Keratinocyte (primary cell): ENCODE measurements at regions not wholly inside any gene's neighbourhood (a gene's known extent, or its start where the extent isn't known, plus 50 kb on each side); places are given as distances from the start of the nearest gene placed in this dataset.

Source experiments
- DNase-seq: peaks from one replicate; pipeline ENCODE4 v3.0.0-alpha.2; 2011; ENCODE audit warnings: low read depth, missing footprints, low spot score
- FAIRE-seq: peaks from 2 replicates; lab custom pipeline; 2011; peaks lifted over from hg19 to GRCh38; lab: Jason Lieb, UNC
- H2AFZ ChIP-seq: 2 replicates; pipeline ENCODE4 v1.6.0; 2012; ENCODE audit warnings: low read length, control low read depth, inconsistent platforms; ENCODE audit not compliant: control insufficient read depth
- H3K27ac ChIP-seq: 2 replicates; pipeline ENCODE4 v1.5.1; 2011; ENCODE audit warnings: low read length; ENCODE audit not compliant: control insufficient read depth, insufficient read depth
- H3K27me3 ChIP-seq: 3 replicates; pipeline ENCODE4 v1.6.0; 2011; ENCODE audit warnings: low read length; ENCODE audit not compliant: control insufficient read depth, insufficient read depth; ENCODE audit errors: extremely low read depth
- H3K36me3 ChIP-seq, 2 experiments: 2 replicates in 1 of 2; 3 replicates in 1 of 2; pipeline ENCODE4 v1.5.1; 2011; ENCODE audit warnings: low read length in 2 of 2, mild to moderate bottlenecking in 1 of 2; ENCODE audit not compliant: control insufficient read depth in 2 of 2, insufficient read depth in 2 of 2; ENCODE audit errors: extremely low read depth in 1 of 2
- H3K4me1 ChIP-seq: 3 replicates; pipeline ENCODE4 v1.5.1; 2011; ENCODE audit warnings: low read length; ENCODE audit not compliant: control insufficient read depth, insufficient read depth; ENCODE audit errors: extremely low read depth
- H3K4me2 ChIP-seq: 3 replicates; pipeline ENCODE4 v1.6.0; 2011; ENCODE audit warnings: low read depth, low read length; ENCODE audit not compliant: control insufficient read depth, insufficient read depth; ENCODE audit errors: extremely low read depth
- H3K4me3 ChIP-seq, 3 experiments: fragments of 200-600 bp in 1 of 3; sonication (generic) in 1 of 3; 2 replicates in 2 of 3; 3 replicates in 1 of 3; pipeline ENCODE4 v1.5.1; 2011 to 2016; ENCODE audit warnings: low read length in 3 of 3, mild to moderate bottlenecking in 3 of 3, control low read depth in 2 of 3, inconsistent platforms in 1 of 3, low read depth in 1 of 3, mixed read lengths in 1 of 3, mixed run types in 1 of 3, moderate library complexity in 1 of 3; ENCODE audit not compliant: control insufficient read depth in 2 of 3, insufficient read depth in 2 of 3; ENCODE audit errors: extremely low read depth in 1 of 3
- H3K79me2 ChIP-seq: 2 replicates; pipeline ENCODE4 v1.6.0; 2012; ENCODE audit warnings: low read length; ENCODE audit not compliant: control insufficient read depth, insufficient read depth
- H3K9ac ChIP-seq: 3 replicates; pipeline ENCODE4 v1.6.0; 2011; ENCODE audit warnings: low read length; ENCODE audit not compliant: control insufficient read depth, insufficient read depth; ENCODE audit errors: extremely low read depth
- H3K9me1 ChIP-seq: 3 replicates; pipeline ENCODE4 v1.6.0; 2011; ENCODE audit warnings: low read length; ENCODE audit not compliant: control insufficient read depth, insufficient read depth; ENCODE audit errors: extremely low read depth
- H3K9me3 ChIP-seq: 2 replicates; pipeline ENCODE4 v1.5.1; 2012; ENCODE audit warnings: low read depth, low read length; ENCODE audit not compliant: control insufficient read depth
- H4K20me1 ChIP-seq: 3 replicates; pipeline ENCODE4 v1.6.0; 2011; ENCODE audit warnings: low read length; ENCODE audit not compliant: control insufficient read depth, insufficient read depth; ENCODE audit errors: extremely low read depth
- CTCF ChIP-seq, 3 experiments: IDR thresholded peaks in 1 of 3; conservative IDR thresholded peaks in 1 of 3; optimal IDR thresholded peaks in 1 of 3; 2 replicates in 2 of 3; 3 replicates in 1 of 3; pipeline versions ENCODE3 to v1.5.1; 2011; ENCODE audit warnings: low read length in 3 of 3, mild to moderate bottlenecking in 3 of 3, moderate library complexity in 2 of 3, control low read depth in 1 of 3, inconsistent platforms in 1 of 3; ENCODE audit not compliant: insufficient read depth in 2 of 3; ENCODE audit errors: extremely low read depth in 1 of 3
- EZH2 ChIP-seq: IDR thresholded peaks from one replicate; pipeline ENCODE4 v1.6.1; 2012; ENCODE audit warnings: inconsistent platforms, mild to moderate bottlenecking, low read length, moderate library complexity
- dilution Hi-C: fragments of 300-500 bp; cut with MboI; formaldehyde crosslinking; loops from one replicate; pipeline ENCODE4 v1.7.0; 2020; ENCODE audit warnings: low sequenced_read_pairs; ENCODE audit not compliant: extremely low pct_ligation_motif_present

- H3K27ac ChIP-seq: no peak overlapping the region
Observed at GRCh38 chr14:71242237-71242748, 335.0 kb downstream of the PCNX1 start.

GRCh38 chr14:71243697-71244096 is 336.4 kb downstream of the PCNX1 start:
- DNase-seq (no peak), FAIRE-seq (no peak)
- H3K36me3 ChIP-seq: no peaks in the 10 kb centered on the region
- no peaks in the 10 kb centered on the region for H3K27me3 ChIP-seq
- TF ChIP-seq CTCF (optimal IDR thresholded peaks at IDR 0.05 in 1 of 3, IDR thresholded peaks at IDR 0.05 in 1 of 3, conservative IDR thresholded peaks at IDR 0.05 in 1 of 3; ENCODE audit: extremely low read depth in 1 of 3, insufficient read depth in 2 of 3, low read length in 3 of 3): no peak
- no peak for TF ChIP-seq EZH2
- H3K27ac ChIP-seq: no peak overlapping the region
- no peak overlapping the region for H3K4me3 ChIP-seq
- H4K20me1 ChIP-seq: no peaks in the 10 kb centered on the region
- no peak overlapping the region for H3K9ac ChIP-seq
- peaks cover 3% of the 10 kb centered on the region for H3K9me3 ChIP-seq
- peaks cover 14% of the 10 kb centered on the region for H3K4me1 ChIP-seq
- dilution Hi-C loops: no loop called here
- H2AFZ ChIP-seq: no peak overlapping the region
- H3K79me2 ChIP-seq: no peaks in the 10 kb centered on the region
- no peaks in the 10 kb centered on the region for H3K9me1 ChIP-seq
- H3K4me2 ChIP-seq: no peak overlapping the region

More at GRCh38 chr14:71242237-71242748, 335.0 kb downstream of the PCNX1 start:
- peaks cover 14% of the 10 kb centered on the region for H3K4me1 ChIP-seq
- H3K79me2 ChIP-seq: no peaks in the 10 kb centered on the region
- FAIRE-seq (no peak), DNase-seq (no peak)
- H2AFZ ChIP-seq: no peak overlapping the region
- no peaks in the 10 kb centered on the region for H4K20me1 ChIP-seq
- H3K27me3 ChIP-seq: no peaks in the 10 kb centered on the region
- no peak overlapping the region for H3K4me3 ChIP-seq
- H3K9me1 ChIP-seq: no peaks in the 10 kb centered on the region
- H3K9me3 ChIP-seq: no peaks in the 10 kb centered on the region
- no peak overlapping the region for H3K9ac ChIP-seq
- H3K4me2 ChIP-seq: no peak overlapping the region
- dilution Hi-C loops: no loop called here
- no peaks in the 10 kb centered on the region for H3K36me3 ChIP-seq
- TF ChIP-seq CTCF (optimal IDR thresholded peaks at IDR 0.05 in 1 of 3, IDR thresholded peaks at IDR 0.05 in 1 of 3, conservative IDR thresholded peaks at IDR 0.05 in 1 of 3; ENCODE audit: extremely low read depth in 1 of 3, insufficient read depth in 2 of 3, low read length in 3 of 3): no peak
- TF ChIP-seq EZH2: no peak
